GM23248 (cell line): ENCODE measurements at regions not wholly inside any gene's neighbourhood (a gene's known extent, or its start where the extent isn't known, plus 50 kb on each side); places are given as distances from the start of the nearest gene placed in this dataset.

Experiments used
- EZH2 ChIP-seq: fragments of 200-600 bp; sonication (generic); IDR thresholded peaks from 2 replicates; pipeline ENCODE4 v1.6.1; 2018; ENCODE audit warnings: antibody characterized with exemption, mild to moderate bottlenecking; ENCODE audit not compliant: insufficient read depth, poor library complexity, severe bottlenecking
- EZH2phosphoT487 ChIP-seq: fragments of 200-600 bp; sonication (generic); IDR thresholded peaks from 2 replicates; pipeline ENCODE4 v1.6.1; 2018; ENCODE audit warnings: antibody characterized with exemption, moderate library complexity, mild to moderate bottlenecking, low read depth; ENCODE audit not compliant: insufficient read depth

GRCh38 chr10:37439826-37440225 lies 314.4 kb downstream of the ANKRD30A start:
- TF ChIP-seq EZH2, result no peak
- no peak for TF ChIP-seq EZH2phosphoT487
